ENCODE measurements at regions not wholly inside any gene's neighbourhood (a gene's known extent, or its start where the extent isn't known, plus 50 kb on each side); places are given as distances from the start of the nearest gene placed in this dataset.

GRCh38 chr22:27153386-27153785 lies 496.0 kb downstream of the MIAT start:
- TF ChIP-seq CTCF (IDR thresholded peaks at IDR 0.05) (no peak), POLR2A (IDR thresholded peaks at IDR 0.05) (no peak)
